Stimulated activated CD4-positive, alpha-beta T cell treated with anti-CD3 and anti-CD28 coated beads, TNF-alpha, amount 100 ng/mL, for 48 hours (primary cell): ENCODE measurements at regions not wholly inside any gene's neighbourhood (a gene's known extent, or its start where the extent isn't known, plus 50 kb on each side); places are given as distances from the start of the nearest gene placed in this dataset.
"Not testable (repeated sequence)": the region's sequence is repeated elsewhere in the genome, so short reads cannot be mapped to it uniquely, and the experiment has no call there.

Experiments used
- DNase-seq, 3 donors: peaks; one replicate each; pipeline ENCODE4 v3.0.0-alpha.2; 2020; ENCODE audit warnings: low read depth in 3 of 3

DNA sequence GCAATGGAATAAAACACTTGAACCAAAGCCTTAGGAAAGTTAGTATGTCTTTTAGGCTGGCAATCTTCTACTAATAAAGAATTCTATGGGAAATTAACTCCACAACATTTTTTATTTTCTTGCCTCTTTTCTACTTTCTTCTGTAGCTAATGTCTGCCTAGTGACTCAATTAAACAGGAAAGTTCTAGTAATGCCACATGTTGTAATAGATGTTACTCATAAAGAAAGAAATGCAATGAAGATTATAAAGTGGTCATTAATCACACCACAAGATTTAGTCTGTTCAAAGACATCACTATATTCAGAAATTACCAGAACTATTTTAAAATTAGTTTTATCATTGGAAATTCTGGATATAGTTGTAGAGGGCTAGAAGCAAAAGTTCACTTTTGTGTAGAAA lies 329.7 kb downstream of the SI start:
- no peak for DNase-seq

DNA sequence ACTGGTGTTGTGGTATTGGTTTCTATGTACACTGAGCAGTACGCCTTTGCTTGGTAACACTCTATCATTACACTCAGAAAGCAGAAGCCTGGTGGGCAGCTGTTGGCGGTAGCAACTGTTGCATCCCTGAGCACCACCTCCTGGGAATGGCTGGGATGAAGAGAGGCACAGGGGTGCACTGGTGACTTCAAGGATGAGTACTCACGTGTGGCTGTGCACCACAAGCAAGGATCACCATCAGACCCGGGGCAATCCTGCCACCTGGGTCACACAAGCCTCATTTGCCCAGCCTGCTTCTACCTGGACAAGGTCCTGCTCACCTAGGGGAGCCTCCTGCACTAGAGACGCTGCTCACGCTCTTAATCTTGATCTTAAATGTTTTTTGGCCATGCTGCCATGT lies 336.4 kb downstream of the SI start:
- no peak for DNase-seq

DNA sequence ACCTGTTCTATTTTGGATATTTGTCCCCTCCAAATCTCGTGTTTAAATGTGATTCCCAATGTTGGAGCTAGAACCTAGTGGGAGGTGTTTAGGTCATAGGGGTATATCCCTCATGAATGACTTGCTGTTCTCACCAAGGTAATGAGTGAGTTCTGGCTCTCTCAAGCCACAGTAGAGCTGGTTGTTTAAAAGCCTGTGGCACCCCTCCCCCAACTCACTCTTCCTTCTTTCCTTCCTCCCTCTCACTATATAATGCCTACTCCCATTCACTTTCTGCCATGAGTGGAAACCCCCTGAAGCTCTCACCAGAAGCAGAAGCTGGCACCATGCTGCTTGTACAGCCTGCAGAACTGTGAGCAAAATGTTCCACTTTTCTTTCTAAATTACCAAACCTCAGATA lies 341.1 kb downstream of the SI start:
- no peak for DNase-seq

DNA sequence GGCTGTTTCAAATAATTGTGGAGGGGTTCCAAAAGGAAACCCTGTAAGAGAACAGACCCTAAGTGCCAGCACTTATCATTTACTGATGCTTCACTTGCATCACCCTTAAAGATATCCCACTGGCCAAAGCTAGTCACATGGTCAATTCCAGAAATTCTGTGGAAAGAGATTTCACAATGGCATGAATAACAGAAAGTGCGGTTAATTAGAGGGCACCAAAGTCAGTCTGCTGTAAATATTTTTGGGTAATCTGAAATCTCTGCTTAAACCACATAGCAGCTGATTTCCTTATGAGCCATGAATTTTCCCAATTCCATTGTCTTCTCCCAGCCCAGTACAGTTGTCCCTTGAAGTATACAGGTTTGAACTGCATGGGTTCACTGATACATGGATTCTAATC lies 346.1 kb downstream of the SI start:
- no peak for DNase-seq

DNA sequence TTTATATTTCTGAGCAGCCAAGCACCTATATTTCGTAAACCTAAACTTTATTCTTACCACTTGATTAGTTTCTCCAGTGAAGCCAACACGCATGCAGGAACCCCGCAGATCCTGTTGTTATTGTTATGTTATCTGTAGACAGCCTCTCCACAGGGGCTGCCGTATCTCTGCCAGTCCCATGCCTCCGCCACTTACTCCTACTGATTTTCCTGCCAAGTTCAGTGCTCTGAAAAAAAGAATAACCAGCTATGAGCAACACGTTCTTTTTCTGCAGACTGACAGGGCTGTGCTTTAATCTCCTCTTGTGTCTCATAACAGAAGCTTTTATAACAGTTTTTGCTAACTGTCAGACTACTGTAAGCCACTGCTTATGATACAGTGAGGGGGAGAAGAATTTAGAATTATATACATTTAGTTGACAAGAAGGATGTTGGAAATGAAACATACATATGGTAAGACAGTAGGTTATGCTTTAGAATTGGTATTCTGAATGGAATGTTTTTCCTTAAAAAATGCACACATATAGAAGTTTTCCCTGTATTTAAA lies 347.4 kb downstream of the SI start:
- no peak for DNase-seq

DNA sequence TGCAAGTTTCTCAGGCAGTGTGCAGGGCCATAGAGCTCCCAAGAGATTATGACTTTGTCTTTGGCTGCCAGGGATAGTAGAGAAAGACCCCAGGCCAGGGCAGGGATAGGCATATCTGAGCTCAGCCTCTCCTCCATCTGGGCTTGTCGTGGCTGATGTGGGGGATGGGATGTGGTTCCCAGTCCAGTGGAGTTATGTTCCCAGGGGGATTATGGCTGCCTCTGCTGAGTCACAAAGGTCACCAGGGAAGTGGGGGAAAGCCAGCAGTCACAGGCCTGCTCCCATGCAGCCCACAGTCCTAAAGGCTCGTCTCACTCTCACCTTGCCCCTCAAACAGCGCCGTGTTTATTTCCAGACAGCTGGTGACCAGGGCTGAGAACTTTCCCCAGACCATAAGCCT lies 354.9 kb downstream of the SI start:
- no peak for DNase-seq

DNA sequence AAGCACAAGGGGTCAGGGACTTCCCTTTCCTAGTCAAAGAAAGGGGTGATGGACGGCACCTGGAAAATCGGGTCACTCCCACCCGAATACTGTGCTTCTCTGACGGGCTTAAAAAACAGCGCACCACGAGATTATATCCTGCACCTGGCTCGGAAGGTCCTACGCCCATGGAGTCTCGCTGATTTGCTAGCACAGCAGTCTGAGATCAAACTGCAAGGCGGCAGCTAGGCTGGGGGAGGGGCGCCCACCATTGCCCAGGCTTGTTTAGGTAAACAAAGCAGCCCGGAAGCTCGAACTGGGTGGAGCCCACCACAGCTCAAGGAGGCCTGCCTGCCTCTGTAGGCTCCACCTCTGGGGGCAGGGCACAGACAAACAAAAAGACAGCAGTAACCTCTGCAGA lies 375.5 kb downstream of the SI start:
- not testable (repeated sequence) for DNase-seq

DNA sequence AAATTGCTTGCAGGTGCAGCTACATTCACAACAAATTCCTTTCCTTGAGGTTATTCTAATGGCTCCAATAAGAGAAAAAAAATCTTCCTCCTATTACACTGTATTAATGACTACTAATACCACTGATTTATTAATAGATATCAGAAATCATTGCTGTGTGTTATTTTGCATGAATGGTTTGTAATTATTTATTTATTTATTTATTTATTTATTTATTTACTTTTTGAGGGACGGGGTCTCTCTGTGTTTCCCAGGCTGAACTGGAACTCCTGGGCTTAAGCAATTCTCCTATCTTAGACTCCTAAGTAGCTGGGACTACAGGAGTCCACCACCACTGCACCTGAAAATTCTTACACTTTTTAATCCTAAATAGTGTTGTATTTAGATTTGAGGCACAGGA lies 390.4 kb downstream of the SI start:
- no peak for DNase-seq

DNA sequence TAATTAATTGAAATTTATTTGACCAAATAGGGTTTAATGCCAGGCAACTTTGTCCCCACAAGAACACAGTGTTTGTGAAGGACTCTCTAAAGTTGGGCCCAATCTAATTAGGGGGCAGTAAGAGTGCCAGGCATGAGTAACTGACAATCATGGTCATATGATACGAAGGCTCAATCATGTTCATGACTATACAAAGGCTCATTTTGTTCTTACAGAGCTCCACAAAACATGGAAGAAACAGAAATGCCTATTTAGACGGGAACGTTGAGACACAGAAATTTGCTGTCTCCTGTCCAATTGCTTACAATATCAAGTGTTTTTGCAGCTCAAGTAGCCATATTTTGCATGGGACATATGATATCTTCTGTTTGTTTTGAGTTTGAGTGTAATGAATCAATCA lies 391.1 kb downstream of the SI start:
- DNase-seq, result no peak

DNA sequence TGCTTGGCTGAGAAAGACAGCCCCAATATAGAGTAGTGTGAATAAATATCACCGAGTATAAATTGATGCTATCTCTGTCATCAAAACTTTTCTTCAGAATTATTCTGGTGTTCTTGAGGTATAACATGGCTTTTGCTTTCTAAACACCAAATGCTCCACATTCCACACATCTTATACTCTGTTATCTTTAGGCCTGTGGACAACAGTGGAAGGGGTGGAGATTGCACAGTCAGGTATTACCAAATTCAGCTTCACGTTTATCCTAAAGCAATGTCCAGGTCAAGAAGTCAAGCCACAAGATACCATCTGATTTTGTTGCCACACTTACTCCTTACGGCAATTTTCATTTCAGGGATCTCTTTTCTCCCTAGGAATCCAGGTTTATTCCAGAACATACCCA lies 394.8 kb downstream of the SI start:
- DNase-seq, result no peak

DNA sequence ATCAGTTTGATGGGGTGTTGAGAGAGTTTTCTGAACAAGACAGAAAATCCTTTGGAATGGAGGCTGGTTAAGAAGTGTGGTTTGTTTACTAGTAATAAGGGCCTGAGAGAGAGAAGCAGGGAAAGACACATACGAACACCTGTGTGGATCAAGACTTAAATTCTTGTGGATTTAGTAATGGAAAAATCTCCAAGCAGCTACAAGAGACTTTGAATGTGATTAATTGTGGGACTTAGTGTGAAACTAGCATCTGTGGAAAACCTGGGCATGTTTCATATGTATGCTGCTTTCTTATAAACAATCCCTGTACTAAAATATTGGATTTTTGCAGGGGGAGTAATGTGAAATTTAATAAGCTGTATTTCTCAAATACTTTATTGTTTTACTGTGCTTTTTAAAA lies 399.1 kb downstream of the SI start:
- DNase-seq, result no peak

DNA sequence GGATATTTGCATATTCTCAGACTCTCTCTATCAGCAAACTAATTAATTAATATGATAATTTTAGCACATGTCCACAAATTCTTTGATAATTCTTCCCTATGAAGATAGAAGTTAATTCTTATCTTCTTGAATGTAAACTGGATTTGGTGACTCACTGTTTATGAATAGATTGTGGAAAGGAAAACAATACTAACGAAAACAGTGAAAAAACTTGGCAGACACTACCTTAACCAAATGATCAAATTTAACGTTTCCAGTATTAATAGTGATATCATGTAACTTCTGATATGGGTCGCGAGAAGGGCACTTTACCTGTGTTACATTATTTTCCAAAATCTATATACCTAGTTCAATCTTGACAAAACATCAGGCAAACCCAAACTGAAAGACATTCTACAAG lies 401.0 kb downstream of the SI start:
- DNase-seq, result no peak

DNA sequence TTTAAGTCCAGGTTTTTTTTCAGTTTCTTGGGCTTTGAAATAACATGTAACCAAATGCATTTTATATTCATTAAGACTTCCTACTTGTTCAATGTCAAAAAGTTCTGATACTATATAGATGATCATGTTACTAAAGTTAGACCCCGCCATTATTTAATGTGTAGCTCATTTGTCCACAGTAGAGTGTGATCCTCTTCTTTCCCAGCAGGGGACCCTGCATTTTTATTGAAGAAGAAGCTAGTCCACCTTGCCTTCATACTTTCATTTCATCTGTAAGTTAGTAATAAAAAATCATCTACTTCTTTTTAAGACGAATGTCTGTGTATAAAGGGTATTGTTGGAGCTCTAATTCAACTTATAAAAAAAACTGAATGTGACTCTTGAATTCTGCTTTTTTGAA lies 404.6 kb downstream of the SI start:
- no peak for DNase-seq

DNA sequence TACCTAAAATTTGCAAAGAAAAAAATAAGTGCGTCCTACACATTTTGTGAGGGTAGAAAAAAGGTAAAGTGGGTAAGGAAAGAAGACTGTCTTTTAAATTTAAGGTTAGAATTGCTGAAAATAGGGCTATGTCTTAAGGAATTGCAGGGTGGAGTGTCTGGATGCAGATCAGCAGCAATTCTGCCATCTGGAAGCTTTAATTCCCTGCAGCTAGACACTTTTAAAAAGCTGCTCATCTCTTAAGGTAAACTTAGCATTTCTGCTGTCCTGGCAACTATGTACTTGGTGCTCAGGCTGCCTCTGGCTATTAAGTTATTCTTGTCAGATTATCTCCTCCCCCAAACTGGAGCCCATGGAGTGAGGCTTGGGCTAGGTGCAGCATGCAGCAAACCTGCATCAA lies 420.2 kb downstream of the SI start:
- no peak for DNase-seq

DNA sequence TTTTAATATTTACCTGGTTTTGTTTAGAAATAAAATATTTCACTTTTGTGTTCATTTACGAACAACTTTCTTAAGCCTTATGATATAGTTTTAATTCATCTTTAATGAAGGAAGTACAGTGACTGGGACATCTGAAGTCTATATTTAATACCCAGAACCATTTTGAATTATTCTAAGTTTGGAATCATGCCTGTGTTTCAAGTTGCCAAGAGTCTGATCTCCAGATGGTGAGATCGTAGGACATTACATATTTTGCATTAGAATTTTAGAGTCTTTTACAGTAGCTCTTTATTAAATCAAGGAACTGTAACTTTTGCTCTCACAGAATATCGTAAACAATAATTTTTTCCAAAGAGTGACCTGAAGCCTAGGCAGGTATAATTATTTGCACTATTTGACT lies 420.7 kb downstream of the SI start:
- no peak for DNase-seq

DNA sequence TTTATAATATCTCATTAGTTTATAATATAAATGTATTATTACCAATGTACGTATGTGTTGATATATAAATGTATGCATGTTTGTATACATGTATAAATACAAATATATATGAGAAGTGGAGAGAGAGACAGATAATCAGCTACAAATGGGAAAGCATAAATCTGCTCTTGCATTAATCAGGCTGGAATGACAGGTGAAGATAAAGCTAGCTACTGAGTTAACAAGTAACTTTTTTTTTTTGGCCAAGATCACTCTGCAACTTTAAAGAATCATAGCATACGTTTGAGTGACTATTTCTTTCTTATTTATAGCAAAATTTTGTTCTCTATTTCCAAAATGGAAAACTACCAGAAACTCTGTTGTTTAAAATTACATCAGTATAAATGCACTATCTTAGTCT lies 422.8 kb downstream of the SI start:
- no peak for DNase-seq

DNA sequence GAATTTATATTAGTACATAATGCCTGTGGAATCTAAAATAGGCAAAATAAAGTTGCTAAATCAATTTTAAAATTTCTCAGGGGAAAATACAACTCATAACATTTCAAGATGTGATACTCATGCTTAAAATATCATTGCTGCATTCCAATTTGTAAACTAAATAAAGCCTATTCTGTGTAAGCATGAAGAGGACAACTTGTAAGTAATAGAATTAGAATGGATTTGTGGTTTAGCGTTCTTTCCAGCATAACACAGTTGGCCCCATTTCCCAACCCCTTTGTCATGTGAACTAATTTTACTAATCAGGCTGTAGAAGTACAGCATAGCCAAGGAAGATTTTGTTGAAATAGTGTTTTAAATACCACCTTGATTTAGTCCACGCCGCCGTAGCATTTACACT lies 437.2 kb downstream of the SI start:
- no peak for DNase-seq

DNA sequence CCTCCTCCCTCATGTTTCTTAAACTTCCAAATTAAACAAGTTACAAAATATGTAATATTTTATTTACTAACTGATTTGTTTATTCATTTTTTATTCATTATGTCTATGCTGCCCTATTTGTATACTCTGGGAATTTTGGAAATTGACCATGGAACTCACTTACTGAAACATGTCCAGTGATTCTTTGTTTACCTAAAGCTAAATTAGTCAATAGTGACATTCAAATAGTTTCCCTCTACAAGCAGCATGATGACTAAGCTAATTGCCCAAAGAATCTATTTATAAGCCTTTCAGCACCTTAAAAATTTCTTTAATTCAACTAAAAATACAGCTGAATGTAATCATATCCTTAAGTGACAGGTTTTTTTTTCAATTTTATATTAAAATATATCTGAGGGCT lies 437.7 kb downstream of the SI start:
- no peak for DNase-seq

DNA sequence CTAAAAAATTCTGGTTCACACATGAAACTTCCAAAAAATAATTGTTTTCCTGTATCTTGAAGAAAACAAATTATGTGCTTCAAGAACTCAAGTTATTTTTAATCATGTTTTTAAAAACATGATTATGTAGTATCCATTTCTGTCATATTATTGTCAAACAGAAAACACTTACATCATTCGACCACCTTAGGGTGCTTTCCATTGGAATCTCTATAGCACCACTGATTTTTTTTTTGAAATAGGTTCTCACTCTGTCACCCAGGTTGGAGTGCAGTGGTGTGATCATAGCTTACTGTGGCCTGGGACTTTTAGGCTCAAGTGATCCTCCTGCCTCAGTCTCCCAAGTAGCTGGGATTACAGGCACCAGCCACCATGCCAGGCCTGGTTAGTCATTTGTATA lies 457.3 kb downstream of the SI start:
- DNase-seq, result no peak

DNA sequence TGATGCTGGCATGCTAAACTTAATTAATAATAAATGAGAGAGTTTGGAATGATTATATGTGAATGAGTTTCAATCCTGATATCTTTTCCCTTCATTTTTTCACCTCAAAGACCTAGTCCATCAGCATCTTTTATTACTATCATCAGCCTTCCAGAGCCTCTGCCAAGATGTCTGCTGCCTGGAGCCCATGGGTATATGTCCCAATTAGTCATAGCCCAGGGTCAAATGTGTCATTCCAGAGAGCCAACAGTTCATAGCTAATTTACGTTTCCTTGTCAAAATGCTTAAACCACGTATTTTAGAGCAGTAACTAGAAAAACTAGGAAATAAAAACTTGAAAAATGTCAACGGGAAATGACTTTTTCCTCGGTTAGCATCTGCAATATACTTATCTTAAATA lies 457.9 kb downstream of the SI start:
- no peak for DNase-seq

DNA sequence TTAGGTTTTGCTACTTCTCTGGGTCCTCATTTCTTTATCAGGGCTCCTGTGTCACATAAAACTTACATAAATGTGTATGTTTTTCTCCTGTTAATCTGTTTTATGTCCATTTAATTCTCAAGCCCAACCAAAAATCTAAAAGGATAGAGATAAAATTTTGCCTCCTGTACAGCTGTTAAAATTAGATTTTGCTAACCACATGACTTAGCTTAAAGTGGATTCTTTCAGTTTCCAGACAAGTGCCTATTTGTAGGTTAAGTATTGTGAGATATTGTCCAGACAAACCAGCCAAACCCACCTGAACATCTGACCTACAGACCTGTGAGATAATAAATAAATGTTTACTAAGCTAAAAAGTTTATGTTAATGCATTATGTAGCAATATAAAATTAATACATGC lies 465.5 kb downstream of the SI start:
- no peak for DNase-seq

DNA sequence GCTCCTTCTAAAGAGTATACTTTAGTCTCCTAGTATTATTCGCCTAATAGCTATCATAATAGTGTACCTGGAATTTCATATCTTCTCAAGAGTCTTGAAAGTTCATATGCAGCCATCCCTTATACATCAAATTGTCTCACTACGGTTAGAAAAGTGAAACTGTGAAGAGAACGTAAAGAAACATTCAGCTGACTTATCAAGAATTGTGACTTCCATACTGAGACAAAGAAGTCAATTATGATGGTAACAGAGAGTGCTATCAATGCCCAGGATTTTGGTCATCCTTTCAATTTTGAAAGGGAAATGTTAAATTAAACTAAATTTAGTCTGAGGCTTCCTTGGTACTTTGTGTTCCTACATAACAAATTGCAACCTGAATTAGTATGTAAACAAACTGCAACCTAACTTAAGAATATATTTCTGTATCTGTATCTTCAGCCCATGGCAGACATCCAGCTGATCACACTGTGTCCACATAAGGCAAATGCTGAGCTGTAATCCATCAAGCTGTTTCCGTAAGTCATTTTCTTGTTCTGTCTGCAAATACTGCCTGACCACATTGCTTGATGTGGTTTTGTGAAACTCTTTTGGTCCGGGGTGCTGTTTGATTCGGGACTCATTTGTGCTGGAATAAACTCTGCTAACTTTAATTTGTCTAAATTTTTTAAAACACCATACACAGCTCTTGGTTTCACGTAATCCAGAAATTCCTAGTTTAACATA lies 469.6 kb downstream of the SI start:
- DNase-seq, result no peak

DNA sequence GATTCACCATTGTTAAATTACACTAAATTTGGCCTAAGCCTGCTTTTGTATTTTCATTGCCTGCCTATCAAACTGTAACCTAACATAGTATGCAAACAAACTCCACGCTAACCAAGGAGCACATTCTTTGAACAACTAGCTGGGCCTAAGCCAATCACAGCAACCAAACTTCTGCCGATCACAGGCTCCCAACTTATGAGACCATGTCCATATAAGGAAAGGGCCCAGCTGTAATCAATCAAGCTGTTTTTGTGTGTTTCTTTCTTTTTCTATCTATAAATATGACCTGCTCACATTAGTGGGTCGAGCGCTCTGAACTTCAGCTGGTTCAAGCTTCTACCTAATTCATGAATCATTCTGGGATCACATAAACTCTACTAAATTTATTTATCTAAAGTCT lies 473.6 kb downstream of the SI start:
- DNase-seq, result no peak

DNA sequence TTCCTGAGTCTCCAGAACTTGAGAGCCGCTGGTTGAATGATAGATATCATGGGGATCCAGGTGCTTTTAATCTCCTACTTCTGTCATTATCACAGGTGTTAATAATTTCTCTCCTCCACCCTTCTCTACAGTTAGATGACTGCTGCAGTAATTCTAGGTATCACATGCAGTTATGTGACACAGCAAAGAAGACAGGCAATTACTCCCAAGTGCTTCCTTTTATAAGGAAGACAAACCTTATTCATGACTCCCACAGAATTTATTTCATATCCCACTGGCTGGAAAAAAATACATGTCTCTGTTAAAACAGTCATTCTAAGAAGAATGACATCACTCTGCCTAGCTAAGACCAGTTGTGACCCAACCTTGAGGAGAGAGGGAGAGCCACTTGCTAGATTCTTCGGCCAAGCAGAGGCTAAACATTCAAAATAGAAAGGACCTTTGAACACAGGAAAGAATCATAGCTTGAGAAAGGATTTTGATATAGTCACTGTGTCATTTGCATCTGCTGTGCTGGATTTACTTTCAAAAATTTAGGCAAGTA lies 500.6 kb downstream of the SI start:
- no peak for DNase-seq
